IMR-90 (cell line): ENCODE measurements at regions not wholly inside any gene's neighbourhood (a gene's known extent, or its start where the extent isn't known, plus 50 kb on each side); places are given as distances from the start of the nearest gene placed in this dataset.

Experiments
- ATAC-seq: fragments of 200-7000 bp; cut with Tn5 transposase; 2 replicates; pipeline ENCODE4 v1.9.1; 2020; ENCODE audit warnings: low read depth, mild to moderate bottlenecking, moderate library complexity
- BruUV-seq: library from RNA; stranded (reverse); fragments of 400-500 nt; replicated peaks from 2 replicates; lab custom pipeline; 2021; lab: Mats Ljungman, UMichigan
- CTCF ChIA-PET: fragments of 300-600 bp; formaldehyde crosslinking; extraction: SDS; loops from one replicate; lab custom pipeline; 2021; ENCODE audit warnings: antibody characterized with exemption; lab: Yijun Ruan, JAX
- POLR2A ChIA-PET: fragments of 300-600 bp; sonication (Branson Sonifier 250); formaldehyde crosslinking; loops from one replicate; lab custom pipeline; 2022; ENCODE audit warnings: antibody characterized with exemption; ENCODE audit not compliant: unreplicated experiment; lab: Charles Lee
- DNase-seq: peaks from one replicate; pipeline ENCODE4 v3.0.0; 2013
- H2AFZ ChIP-seq: replicated peaks from 2 replicates; pipeline ENCODE3; 2013; ENCODE audit warnings: low read length, mild to moderate bottlenecking; ENCODE audit not compliant: poor library complexity
- H2AK5ac ChIP-seq: 2 replicates; pipeline ENCODE4 v1.6.1; 2013; ENCODE audit warnings: low read depth, low read length, inconsistent platforms
- H2AK9ac ChIP-seq: replicated peaks from 2 replicates; pipeline ENCODE3; 2013; ENCODE audit warnings: mild to moderate bottlenecking, low read depth, low read length, moderate library complexity; ENCODE audit not compliant: poor library complexity
- H2BK120ac ChIP-seq: 2 replicates; pipeline ENCODE4 v1.6.1; 2013; ENCODE audit warnings: low read depth, low read length, inconsistent platforms
- H2BK15ac ChIP-seq: 3 replicates; pipeline ENCODE4 v1.6.1; 2013; ENCODE audit warnings: low read depth, low read length, inconsistent platforms
- H2BK20ac ChIP-seq: 2 replicates; pipeline ENCODE4 v1.6.1; 2013; ENCODE audit warnings: low read depth, mild to moderate bottlenecking, inconsistent platforms, low read length, moderate library complexity
- H2BK5ac ChIP-seq: 2 replicates; pipeline ENCODE4 v1.6.1; 2013; ENCODE audit warnings: mild to moderate bottlenecking, low read depth, low read length, inconsistent platforms; ENCODE audit not compliant: poor library complexity, severe bottlenecking
- H3K14ac ChIP-seq: replicated peaks from 2 replicates; pipeline ENCODE4 v1.6.1; 2013; ENCODE audit warnings: low read depth, low read length, inconsistent platforms
- H3K18ac ChIP-seq: 2 replicates; pipeline ENCODE4 v1.6.1; 2013; ENCODE audit warnings: low read depth, low read length, control low read depth
- H3K23ac ChIP-seq: 2 replicates; pipeline ENCODE4 v1.6.1; 2013; ENCODE audit warnings: low read depth, low read length, inconsistent platforms
- H3K27ac ChIP-seq: 2 replicates; pipeline ENCODE4 v1.5.1; 2013; ENCODE audit warnings: mild to moderate bottlenecking, control low read depth, low read length; ENCODE audit not compliant: insufficient read depth
- H3K27me3 ChIP-seq: 2 replicates; pipeline ENCODE4 v1.6.1; 2013; ENCODE audit warnings: low read length; ENCODE audit not compliant: control insufficient read depth, insufficient read depth
- H3K36me3 ChIP-seq: 2 replicates; pipeline ENCODE4 v1.6.1; 2013; ENCODE audit warnings: low read length, mixed read lengths; ENCODE audit not compliant: control insufficient read depth, insufficient read depth
- H3K4ac ChIP-seq: 2 replicates; pipeline ENCODE4 v1.6.1; 2013; ENCODE audit warnings: low read depth, low read length, inconsistent platforms
- H3K4me1 ChIP-seq: 2 replicates; pipeline ENCODE4 v1.6.1; 2013; ENCODE audit warnings: low read length, mixed read lengths; ENCODE audit not compliant: control insufficient read depth, insufficient read depth
- H3K4me2 ChIP-seq: 2 replicates; pipeline ENCODE4 v1.6.1; 2013; ENCODE audit warnings: low read depth, mild to moderate bottlenecking, control low read depth, low read length, moderate library complexity
- H3K4me3 ChIP-seq: 2 replicates; pipeline ENCODE4 v1.5.1; 2013; ENCODE audit warnings: low read depth, mild to moderate bottlenecking, control low read depth, low read length, moderate library complexity; ENCODE audit not compliant: insufficient read depth
- H3K56ac ChIP-seq: 2 replicates; pipeline ENCODE4 v1.6.1; 2013; ENCODE audit warnings: low read length, inconsistent platforms; ENCODE audit not compliant: insufficient read depth; ENCODE audit errors: extremely low read depth
- H3K79me1 ChIP-seq, 2 experiments: 2 replicates each; pipeline ENCODE4 v1.6.1; 2013; ENCODE audit warnings: low read length in 2 of 2, inconsistent platforms in 1 of 2, low read depth in 1 of 2
- H3K9ac ChIP-seq: 2 replicates; pipeline ENCODE4 v1.6.1; 2013; ENCODE audit warnings: low read depth, low read length, control low read depth
- H3K9me1 ChIP-seq: 2 replicates; pipeline ENCODE4 v1.6.1; 2013; ENCODE audit warnings: low read length, inconsistent platforms; ENCODE audit not compliant: insufficient read depth
- H3K9me3 ChIP-seq: 2 replicates; pipeline ENCODE4 v1.6.1; 2013; ENCODE audit warnings: low read length; ENCODE audit not compliant: control insufficient read depth, insufficient read depth
- H4K20me1 ChIP-seq: 2 replicates; pipeline ENCODE4 v1.6.1; 2013; ENCODE audit warnings: low read length, inconsistent platforms; ENCODE audit not compliant: insufficient read depth
- H4K5ac ChIP-seq: 2 replicates; pipeline ENCODE4 v1.6.1; 2013; ENCODE audit warnings: mild to moderate bottlenecking, low read depth, low read length, control low read depth
- H4K8ac ChIP-seq, 2 experiments: 2 replicates each; pipeline ENCODE4 v1.6.1; 2013; ENCODE audit warnings: low read depth in 2 of 2, low read length in 2 of 2, control low read depth in 1 of 2, inconsistent platforms in 1 of 2
- H4K91ac ChIP-seq: 2 replicates; pipeline ENCODE4 v1.6.1; 2013; ENCODE audit warnings: low read depth, low read length, inconsistent platforms; ENCODE audit not compliant: insufficient read depth
- BHLHE40 ChIP-seq: fragments of 150-350 bp; IDR thresholded peaks from 2 replicates; pipeline ENCODE4 v1.6.1; 2016; ENCODE audit warnings: mild to moderate bottlenecking, low read depth, low read length
- CEBPB ChIP-seq: IDR thresholded peaks from 2 replicates; pipeline ENCODE4 v1.6.1; 2012; ENCODE audit warnings: low read depth, low read length, improper control_type of control experiment
- NFE2L2 ChIP-seq: fragments of 150-350 bp; IDR thresholded peaks from 2 replicates; pipeline ENCODE4 v1.6.1; 2016; ENCODE audit warnings: low read depth, mild to moderate bottlenecking, low read length
- WGBS, 2 experiments: methylation state at CpG; one replicate each; pipeline versions ENCODE4 v1.1.5 to v1.1.7; 2013; ENCODE audit warnings: missing lambda C conversion rate in 2 of 2; ENCODE audit not compliant: insufficient read length in 1 of 2; ENCODE audit errors: extremely low coverage in 2 of 2; 5-methylcytosine and 5-hydroxymethylcytosine counted together
- dilution Hi-C: fragments of 300-500 bp; cut with HindIII; formaldehyde crosslinking; loops from one replicate; pipeline ENCODE4 v1.14.3; 2018; ENCODE audit warnings: low sequenced_read_pairs; ENCODE audit not compliant: unreplicated experiment
- in situ Hi-C: fragments of 300-500 bp; cut with MboI; formaldehyde crosslinking; loops from 3 replicates; pipeline ENCODE4 v1.14.3; 2019; ENCODE audit warnings: low sequenced_read_pairs, inconsistent platforms, mixed read lengths
- intact Hi-C: fragments of 100-400 bp; cut with micrococcal nuclease; formaldehyde crosslinking; loops from 2 replicates; pipeline ENCODE4 v1.10.0; 2022

GRCh38 chr20:40575851-40576250 is 113.2 kb downstream of the MAFB start:
- Histone ChIP-seq H2AK9ac (no peak overlapping the region), H4K91ac (no peak overlapping the region), H3K4me2 (no peak overlapping the region), H4K20me1 (no peaks in the 10 kb centered on the region), H3K4ac (no peak overlapping the region), H2BK120ac (no peak overlapping the region), H2BK5ac (no peak overlapping the region), H3K9me1 (no peaks in the 10 kb centered on the region), H4K8ac (no peak overlapping the region), H3K36me3 (no peaks in the 10 kb centered on the region), H2AK5ac (no peak overlapping the region), H2AFZ (no peak overlapping the region), H2BK20ac (no peak overlapping the region), H3K9me3 (no peaks in the 10 kb centered on the region), H3K18ac (no peak overlapping the region), H3K27me3 (no peaks in the 10 kb centered on the region), H4K5ac (no peak overlapping the region), H3K14ac (no peak overlapping the region), H3K4me1 (no peaks in the 10 kb centered on the region), H2BK15ac (no peak overlapping the region), H3K56ac (no peak overlapping the region), H3K9ac (no peak overlapping the region), H3K4me3 (no peak overlapping the region), H3K27ac (no peak overlapping the region), H3K79me1 (no peaks in the 10 kb centered on the region), H3K23ac (no peak overlapping the region)
- no peak for ATAC-seq
- POLR2A ChIA-PET = no interaction called here
- dilution Hi-C loops (no loop called here), intact Hi-C loops (no loop called here), in situ Hi-C loops (no loop called here)
- BruUV-seq = no TSS peak
- TF ChIP-seq CEBPB (no peak), BHLHE40 (no peak), NFE2L2 (no peak)
- WGBS, 2 experiments = no CpG with 5 or more reads among the region's 4 CpGs
- DNase-seq = no peak
- CTCF ChIA-PET = no interaction called here
